B cell (primary cell): ENCODE measurements at regions not wholly inside any gene's neighbourhood (a gene's known extent, or its start where the extent isn't known, plus 50 kb on each side); places are given as distances from the start of the nearest gene placed in this dataset.

Experiments used
- ATAC-seq: fragments of 200-7000 bp; cut with Tn5 transposase; one replicate; pipeline ENCODE4 v1.10.0; 2021; ENCODE audit warnings: low read depth, mild to moderate bottlenecking, moderate number of reproducible peaks, moderate library complexity
- CTCF ChIA-PET: fragments of 350-600 bp; sonication (Branson Sonifier 250); formaldehyde crosslinking; loops from one replicate; lab custom pipeline; 2021; ENCODE audit warnings: antibody characterized with exemption, inconsistent platforms; lab: Charles Lee
- POLR2A ChIA-PET: fragments of 350-600 bp; sonication (Branson Sonifier 250); formaldehyde crosslinking; loops from one replicate; lab custom pipeline; 2021; ENCODE audit warnings: antibody characterized with exemption; lab: Charles Lee
- DNase-seq: peaks from one replicate; pipeline ENCODE4 v3.0.0; 2013
- H2AFZ ChIP-seq: 2 replicates; pipeline ENCODE4 v1.6.1; 2012; ENCODE audit warnings: mild to moderate bottlenecking, low read depth, low read length; ENCODE audit not compliant: insufficient read depth, poor library complexity, severe bottlenecking
- H3K27ac ChIP-seq, 2 donors: 1 replicate in 1 of 2; 2 replicates in 1 of 2; pipeline ENCODE4 v1.5.1; 2012 to 2013; ENCODE audit warnings: low read length in 2 of 2, mild to moderate bottlenecking in 2 of 2, moderate library complexity in 1 of 2
- H3K27me3 ChIP-seq, 4 experiments: fragments of 200-600 bp in 1 of 4; sonication (generic) in 1 of 4; replicated peaks in 1 of 4; 1 replicate in 2 of 4; 2 replicates in 2 of 4; pipeline versions ENCODE4 v1.6.1 to v1.7.0; 2013 to 2016; ENCODE audit warnings: low read length in 3 of 4, mild to moderate bottlenecking in 2 of 4, mixed read lengths in 1 of 4, moderate library complexity in 1 of 4; ENCODE audit not compliant: insufficient read depth in 4 of 4, control insufficient read depth in 3 of 4; ENCODE audit errors: control extremely low read depth in 1 of 4
- H3K36me3 ChIP-seq, 2 experiments: replicated peaks in 1 of 2; 1 replicate in 1 of 2; 2 replicates in 1 of 2; pipeline versions ENCODE4 v1.6.1 to v1.7.1; 2013; ENCODE audit warnings: low read length in 1 of 2; ENCODE audit not compliant: insufficient read depth in 2 of 2, control insufficient read depth in 1 of 2; ENCODE audit errors: control extremely low read depth in 1 of 2, extremely low read depth in 1 of 2
- H3K4me1 ChIP-seq, 2 donors: fragments of 200-600 bp in 1 of 2; sonication (generic) in 1 of 2; 1 replicate in 1 of 2; 2 replicates in 1 of 2; pipeline versions ENCODE4 v1.5.1 to v1.6.1; 2013 to 2017; ENCODE audit warnings: low read length in 2 of 2; ENCODE audit not compliant: control insufficient read depth in 2 of 2, insufficient read depth in 2 of 2
- H3K4me2 ChIP-seq: replicated peaks from 2 replicates; pipeline ENCODE3; 2012; ENCODE audit warnings: mild to moderate bottlenecking, low read depth, low read length; ENCODE audit not compliant: poor library complexity, severe bottlenecking
- H3K4me3 ChIP-seq, 5 experiments: fragments of 200-600 bp in 1 of 5; sonication (generic) in 1 of 5; 1 replicate in 3 of 5; 2 replicates in 2 of 5; pipeline versions ENCODE4 v1.5.1 to v1.7.0; 2011 to 2016; ENCODE audit warnings: low read length in 4 of 5, mild to moderate bottlenecking in 4 of 5, low read depth in 2 of 5, control low read depth in 1 of 5, moderate library complexity in 1 of 5; ENCODE audit not compliant: insufficient read depth in 1 of 5; ENCODE audit errors: control extremely low read depth in 1 of 5, extremely low read depth in 1 of 5
- H3K79me2 ChIP-seq: fragments of 200-600 bp; sonication (generic); one replicate; pipeline ENCODE4 v1.6.0; 2016; ENCODE audit warnings: low read length; ENCODE audit not compliant: control insufficient read depth, insufficient read depth
- H3K9ac ChIP-seq: fragments of 200-600 bp; sonication (generic); 2 replicates; pipeline ENCODE4 v1.6.1; 2017; ENCODE audit warnings: mild to moderate bottlenecking, low read length, moderate library complexity
- H3K9me3 ChIP-seq, 3 donors: one replicate each; pipeline versions ENCODE4 v1.6.1 to v1.7.1; 2013; ENCODE audit warnings: low read length in 2 of 3; ENCODE audit not compliant: control insufficient read depth in 2 of 3, insufficient read depth in 1 of 3; ENCODE audit errors: control extremely low read depth in 1 of 3
- H4K20me1 ChIP-seq: 2 replicates; pipeline ENCODE4 v1.6.0; 2012; ENCODE audit warnings: mild to moderate bottlenecking, low read length; ENCODE audit not compliant: insufficient read depth, control insufficient read depth, poor library complexity, severe bottlenecking
- H3K27ac Mint-ChIP-seq: one replicate; pipeline ENCODE4 v1.8.0; 2021; ENCODE audit warnings: mixed read lengths
- H3K27me3 Mint-ChIP-seq: one replicate; pipeline ENCODE4 v1.8.0; 2021; ENCODE audit warnings: mixed read lengths
- H3K4me1 Mint-ChIP-seq: one replicate; pipeline ENCODE4 v1.8.0; 2021; ENCODE audit warnings: mixed read lengths
- H3K4me3 Mint-ChIP-seq: one replicate; pipeline ENCODE4 v1.8.0; 2021; ENCODE audit warnings: mixed read lengths
- H3K9me3 Mint-ChIP-seq: one replicate; pipeline ENCODE4 v1.8.0; 2022; ENCODE audit warnings: mixed read lengths; ENCODE audit not compliant: insufficient read depth
- CTCF ChIP-seq: fragments of 200-600 bp; IDR thresholded peaks from one replicate; pipeline ENCODE4 v1.8.0; 2022; ENCODE audit warnings: antibody characterized with exemption, mild to moderate bottlenecking
- EZH2 ChIP-seq: IDR thresholded peaks from 2 replicates; pipeline ENCODE4 v1.6.1; 2012; ENCODE audit warnings: borderline replicate concordance, low read depth, mild to moderate bottlenecking, moderate library complexity, low read length; ENCODE audit not compliant: insufficient read depth, poor library complexity, severe bottlenecking
- WGBS: methylation state at CpG from one replicate; pipeline ENCODE4 v1.1.5; 2013; ENCODE audit warnings: missing lambda C conversion rate; ENCODE audit not compliant: insufficient coverage; 5-methylcytosine and 5-hydroxymethylcytosine counted together
- intact Hi-C: fragments of 100-400 bp; cut with micrococcal nuclease; formaldehyde crosslinking; loops from one replicate; pipeline ENCODE4 v1.10.0; 2022

DNA sequence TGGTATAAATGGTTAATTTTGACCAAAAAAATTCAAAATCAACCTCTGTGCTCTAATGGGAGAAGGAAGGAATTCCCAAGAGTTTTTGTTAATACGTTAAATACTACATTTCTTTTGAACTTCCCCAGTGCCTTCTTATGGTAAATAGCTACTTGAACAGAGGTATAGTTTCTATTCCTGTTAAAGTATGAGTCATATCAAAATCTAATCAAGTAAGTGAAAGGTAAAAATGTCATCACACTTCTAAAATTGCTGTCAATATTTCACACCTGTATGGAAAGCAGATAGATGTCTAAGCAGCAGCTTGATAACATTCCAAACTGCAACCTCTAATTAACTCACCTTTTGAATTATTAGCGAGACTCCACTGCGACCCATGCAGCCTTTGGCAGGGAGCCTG, 214.1 kb upstream of the MEF2C start:
- peaks cover 0 to 5% of the 10 kb centered on the region in 2 donors for H3K4me1 ChIP-seq
- TF ChIP-seq EZH2: no peak
- TF ChIP-seq CTCF: no peak
- intact Hi-C loops: no loop called here
- no peak for DNase-seq
- Mint-ChIP-seq H3K4me1 (peaks cover 11% of the 10 kb centered on the region), H3K27ac (no peak overlapping the region), H3K9me3 (peaks cover 4% of the 10 kb centered on the region), H3K27me3 (no peaks in the 10 kb centered on the region), H3K4me3 (no peak overlapping the region)
- H3K9ac ChIP-seq: no peak overlapping the region
- no peak overlapping the region for H3K4me2 ChIP-seq
- WGBS: no CpG with 5 or more reads among the region's 3 CpGs
- no peak overlapping the region for H2AFZ ChIP-seq
- H3K79me2 ChIP-seq: no peaks in the 10 kb centered on the region
- no peaks in the 10 kb centered on the region for H3K27me3 ChIP-seq
- CTCF ChIA-PET: interaction anchor here (1.2 kb wide), 1 partner anchor 370 kb away, joined by 3 read pairs; no protein-coding TSS in a partner anchor
- no peaks in the 10 kb centered on the region for H4K20me1 ChIP-seq
- no peak overlapping the region for H3K4me3 ChIP-seq
- H3K36me3 ChIP-seq: no peaks in the 10 kb centered on the region
- H3K27ac ChIP-seq: no peak overlapping the region
- peaks cover 0 to 5% (median 2%) of the 10 kb centered on the region in 3 donors for H3K9me3 ChIP-seq
- ATAC-seq: no peak
- POLR2A ChIA-PET: no interaction called here

DNA sequence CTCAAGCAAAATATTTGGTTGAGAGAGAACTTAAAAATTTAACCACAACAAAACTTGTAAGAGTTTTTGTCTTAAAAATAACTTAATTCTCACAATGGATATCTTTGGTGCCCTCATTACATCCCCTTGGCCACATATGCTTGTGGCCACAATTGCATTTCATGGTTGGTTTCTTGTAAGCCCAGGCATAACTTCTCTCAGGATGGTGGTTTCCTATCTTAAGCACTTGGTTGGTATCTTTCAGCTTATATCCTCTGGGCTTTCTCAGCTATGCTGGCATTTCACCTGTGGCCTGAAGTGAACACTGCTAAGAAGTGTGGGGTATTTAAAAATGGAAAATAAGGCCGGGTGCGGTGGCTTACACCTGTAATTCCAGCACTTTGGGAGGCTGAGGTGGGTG, 212.4 kb upstream of the MEF2C start:
- Mint-ChIP-seq H3K4me3 (no peak overlapping the region), H3K27me3 (no peaks in the 10 kb centered on the region), H3K4me1 (peaks cover 11% of the 10 kb centered on the region), H3K27ac (no peak overlapping the region), H3K9me3 (peaks cover 4% of the 10 kb centered on the region)
- no peaks in the 10 kb centered on the region for H4K20me1 ChIP-seq
- no peak overlapping the region for H2AFZ ChIP-seq
- peaks cover 0 to 5% of the 10 kb centered on the region in 2 donors for H3K4me1 ChIP-seq
- no peaks in the 10 kb centered on the region for H3K27me3 ChIP-seq
- ChIA-PET CTCF (no interaction called here), POLR2A (no interaction called here)
- 100% methylated on average over 2 of the region's 2 CpGs for WGBS
- TF ChIP-seq EZH2 (no peak), CTCF (no peak)
- DNase-seq (no peak), ATAC-seq (no peak)
- intact Hi-C loops: no loop called here
- H3K4me2 ChIP-seq: no peak overlapping the region
- H3K27ac ChIP-seq: no peak overlapping the region
- H3K9me3 ChIP-seq: peaks cover 0 to 5% (median 2%) of the 10 kb centered on the region in 3 donors
- H3K36me3 ChIP-seq: no peaks in the 10 kb centered on the region
- H3K9ac ChIP-seq: no peak overlapping the region
- H3K4me3 ChIP-seq: no peak overlapping the region
- no peaks in the 10 kb centered on the region for H3K79me2 ChIP-seq
